ENCODE measurements at regions not wholly inside any gene's neighbourhood (a gene's known extent, or its start where the extent isn't known, plus 50 kb on each side); places are given as distances from the start of the nearest gene placed in this dataset.
A peak's percentile ranks its signal among the peaks of the same experiment; 100 is the strongest.

DNA sequence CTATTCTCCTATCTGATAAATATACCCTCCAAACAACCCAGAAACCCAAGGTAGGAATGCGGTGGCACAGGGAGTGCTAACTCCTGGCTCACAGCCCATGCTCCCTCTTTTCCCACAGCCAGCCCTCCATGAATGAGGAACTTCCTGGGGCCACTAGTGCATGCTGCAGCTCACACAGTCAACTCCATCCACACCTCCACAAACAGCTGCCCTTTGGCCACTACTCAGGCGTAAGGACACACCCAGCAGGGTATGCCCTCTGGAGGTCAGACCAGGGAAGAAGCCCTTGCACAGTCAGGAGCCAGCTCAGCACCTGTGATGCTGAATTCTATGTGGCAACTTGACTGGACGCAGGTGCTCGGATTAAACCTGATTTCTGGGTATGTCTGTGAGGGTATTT lies 85.2 kb upstream of the PIK3CG start:
- TF ChIP-seq, protein P1, sequence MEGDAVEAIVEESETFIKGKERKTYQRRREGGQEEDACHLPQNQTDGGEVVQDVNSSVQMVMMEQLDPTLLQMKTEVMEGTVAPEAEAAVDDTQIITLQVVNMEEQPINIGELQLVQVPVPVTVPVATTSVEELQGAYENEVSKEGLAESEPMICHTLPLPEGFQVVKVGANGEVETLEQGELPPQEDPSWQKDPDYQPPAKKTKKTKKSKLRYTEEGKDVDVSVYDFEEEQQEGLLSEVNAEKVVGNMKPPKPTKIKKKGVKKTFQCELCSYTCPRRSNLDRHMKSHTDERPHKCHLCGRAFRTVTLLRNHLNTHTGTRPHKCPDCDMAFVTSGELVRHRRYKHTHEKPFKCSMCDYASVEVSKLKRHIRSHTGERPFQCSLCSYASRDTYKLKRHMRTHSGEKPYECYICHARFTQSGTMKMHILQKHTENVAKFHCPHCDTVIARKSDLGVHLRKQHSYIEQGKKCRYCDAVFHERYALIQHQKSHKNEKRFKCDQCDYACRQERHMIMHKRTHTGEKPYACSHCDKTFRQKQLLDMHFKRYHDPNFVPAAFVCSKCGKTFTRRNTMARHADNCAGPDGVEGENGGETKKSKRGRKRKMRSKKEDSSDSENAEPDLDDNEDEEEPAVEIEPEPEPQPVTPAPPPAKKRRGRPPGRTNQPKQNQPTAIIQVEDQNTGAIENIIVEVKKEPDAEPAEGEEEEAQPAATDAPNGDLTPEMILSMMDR (IDR thresholded peaks at IDR 0.05), result peak; percentile 37
- TF ChIP-seq EZH2phosphoT487 (IDR thresholded peaks at IDR 0.05) (no peak), EZH2 (IDR thresholded peaks at IDR 0.05) (no peak)
